ENCODE measurements at regions not wholly inside any gene's neighbourhood (a gene's known extent, or its start where the extent isn't known, plus 50 kb on each side); places are given as distances from the start of the nearest gene placed in this dataset.

GRCh38 chr3:24781454-24781853, 286.8 kb upstream of the THRB start:
- TF ChIP-seq, protein P1, sequence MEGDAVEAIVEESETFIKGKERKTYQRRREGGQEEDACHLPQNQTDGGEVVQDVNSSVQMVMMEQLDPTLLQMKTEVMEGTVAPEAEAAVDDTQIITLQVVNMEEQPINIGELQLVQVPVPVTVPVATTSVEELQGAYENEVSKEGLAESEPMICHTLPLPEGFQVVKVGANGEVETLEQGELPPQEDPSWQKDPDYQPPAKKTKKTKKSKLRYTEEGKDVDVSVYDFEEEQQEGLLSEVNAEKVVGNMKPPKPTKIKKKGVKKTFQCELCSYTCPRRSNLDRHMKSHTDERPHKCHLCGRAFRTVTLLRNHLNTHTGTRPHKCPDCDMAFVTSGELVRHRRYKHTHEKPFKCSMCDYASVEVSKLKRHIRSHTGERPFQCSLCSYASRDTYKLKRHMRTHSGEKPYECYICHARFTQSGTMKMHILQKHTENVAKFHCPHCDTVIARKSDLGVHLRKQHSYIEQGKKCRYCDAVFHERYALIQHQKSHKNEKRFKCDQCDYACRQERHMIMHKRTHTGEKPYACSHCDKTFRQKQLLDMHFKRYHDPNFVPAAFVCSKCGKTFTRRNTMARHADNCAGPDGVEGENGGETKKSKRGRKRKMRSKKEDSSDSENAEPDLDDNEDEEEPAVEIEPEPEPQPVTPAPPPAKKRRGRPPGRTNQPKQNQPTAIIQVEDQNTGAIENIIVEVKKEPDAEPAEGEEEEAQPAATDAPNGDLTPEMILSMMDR (IDR thresholded peaks at IDR 0.05; ENCODE audit: low read depth, low read length): no peak
- no peak overlapping the region for H3K4me3 ChIP-seq (ENCODE audit: low read depth, low read length)

GRCh38 chr3:24793896-24794295, 299.2 kb upstream of the THRB start:
- no peak overlapping the region for H3K4me3 ChIP-seq (ENCODE audit: low read depth, low read length)
- TF ChIP-seq, protein P1 (IDR thresholded peaks at IDR 0.05; ENCODE audit: low read depth, low read length): no peak

DNA sequence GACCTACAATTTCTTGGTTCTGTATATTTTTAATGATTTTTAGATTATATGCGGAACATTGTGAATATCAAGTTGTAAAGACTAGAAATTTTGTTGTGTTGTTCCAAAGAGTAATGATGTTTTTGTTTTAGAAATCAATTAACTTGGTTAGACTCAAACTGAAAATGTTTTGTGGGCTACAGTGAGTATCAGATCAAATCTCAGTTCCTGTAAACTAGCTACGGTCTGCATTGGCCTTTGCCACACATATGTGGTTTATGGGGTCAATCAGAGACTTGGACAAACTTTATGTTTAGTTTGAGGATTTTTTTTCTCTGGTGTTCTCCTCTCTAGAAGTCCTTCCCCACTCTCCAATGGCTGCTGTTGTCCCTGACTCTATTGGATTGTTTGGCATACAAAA, 308.0 kb upstream of the THRB start:
- TF ChIP-seq, protein P1 (IDR thresholded peaks at IDR 0.05; ENCODE audit: low read depth, low read length): no peak
- no peak overlapping the region for H3K4me3 ChIP-seq (ENCODE audit: low read depth, low read length)

DNA sequence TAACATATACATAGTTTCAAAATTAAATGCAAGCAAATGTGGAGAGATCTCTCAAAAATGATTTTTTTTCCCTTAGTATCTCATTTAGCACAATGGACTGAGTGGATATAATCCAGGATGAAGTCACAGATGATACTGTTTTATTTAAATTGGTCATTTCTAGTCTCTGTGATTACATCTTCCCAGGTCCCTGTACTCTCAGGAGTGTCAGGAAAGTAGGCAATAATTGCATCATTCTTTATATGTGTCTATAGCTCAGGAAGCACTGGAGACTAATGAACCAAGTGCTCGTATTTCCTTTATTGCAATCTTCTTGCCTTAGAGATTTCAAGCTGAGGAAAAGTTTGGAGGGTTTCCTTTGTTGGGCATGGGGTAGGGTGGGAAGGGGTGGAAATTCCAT, 309.4 kb upstream of the THRB start:
- H3K4me3 ChIP-seq (ENCODE audit: low read depth, low read length): no peak overlapping the region
- TF ChIP-seq, protein P1 (IDR thresholded peaks at IDR 0.05; ENCODE audit: low read depth, low read length): no peak

DNA sequence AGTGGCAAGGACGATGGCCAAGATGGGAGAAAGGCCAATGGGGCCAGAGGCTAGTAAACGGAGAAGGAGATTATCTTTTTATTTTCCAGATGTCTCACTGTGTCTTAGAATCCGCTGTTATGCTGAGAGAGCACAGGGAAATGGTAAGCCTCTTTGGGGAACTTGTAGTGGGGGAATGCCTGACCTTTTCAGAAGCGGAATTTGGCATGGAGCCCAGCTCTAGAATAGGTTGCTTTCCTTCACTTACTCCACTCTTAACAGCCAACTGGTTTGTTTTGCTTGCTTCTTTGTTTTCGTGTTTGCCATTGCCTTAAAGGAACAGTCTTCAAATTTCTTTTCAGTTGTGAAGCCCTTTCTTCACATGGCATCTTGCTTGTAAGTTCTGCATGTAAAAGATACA, 316.2 kb upstream of the THRB start:
- H3K4me3 ChIP-seq (ENCODE audit: low read depth, low read length): no peak overlapping the region
- TF ChIP-seq, protein P1 (IDR thresholded peaks at IDR 0.05; ENCODE audit: low read depth, low read length): no peak

DNA sequence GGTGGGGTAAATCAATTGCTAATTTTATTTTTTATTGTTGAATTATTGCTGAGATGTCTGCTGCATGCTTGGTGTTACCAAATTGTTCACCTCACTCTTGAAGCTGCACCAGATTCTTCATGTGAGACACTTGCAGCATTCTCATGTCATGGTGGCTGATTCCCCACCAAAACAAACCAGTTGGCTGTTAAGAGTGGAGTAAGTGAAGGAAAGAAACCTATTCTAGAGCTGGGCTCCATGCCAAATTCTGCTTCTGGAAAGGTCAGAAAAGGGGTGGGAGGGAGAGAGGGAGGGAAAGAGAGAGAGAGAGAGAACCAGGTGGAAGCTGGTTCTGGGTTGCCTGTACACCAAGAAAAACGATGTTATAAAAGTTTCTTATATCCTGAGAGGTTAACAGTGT, 317.5 kb upstream of the THRB start:
- TF ChIP-seq, protein P1 (IDR thresholded peaks at IDR 0.05; ENCODE audit: low read depth, low read length): no peak
- H3K4me3 ChIP-seq (ENCODE audit: low read depth, low read length): no peak overlapping the region

DNA sequence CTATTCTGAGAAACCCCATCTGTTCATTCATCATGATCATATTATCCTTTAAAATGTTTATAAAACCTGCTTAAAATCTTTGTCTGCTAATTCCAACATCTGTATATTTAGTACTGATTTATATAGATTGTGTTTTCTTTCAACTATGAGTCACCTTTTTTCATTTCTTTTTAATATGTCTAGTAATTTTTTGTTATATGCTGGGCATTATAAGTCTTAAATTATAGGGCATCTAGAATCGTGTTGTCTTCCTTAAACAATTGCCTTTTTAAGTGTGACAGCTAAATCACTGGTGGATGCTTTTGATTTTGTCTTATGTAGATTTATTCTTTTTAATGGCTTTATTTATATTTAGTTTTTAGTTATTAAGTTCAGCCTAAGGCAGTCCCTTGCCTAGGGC, 323.4 kb upstream of the THRB start:
- no peak overlapping the region for H3K4me3 ChIP-seq (ENCODE audit: low read depth, low read length)
- TF ChIP-seq, protein P1 (IDR thresholded peaks at IDR 0.05; ENCODE audit: low read depth, low read length): no peak

All from WI38 (cell line).